Activated CD4-positive, alpha-beta memory T cell treated with anti-CD3 and anti-CD28 coated beads, Interleukin-2, amount 10 ng/mL, durations not matched to agents 7 days and 5 days (primary cell): ENCODE measurements at regions not wholly inside any gene's neighbourhood (a gene's known extent, or its start where the extent isn't known, plus 50 kb on each side); places are given as distances from the start of the nearest gene placed in this dataset.

Source experiments
- CTCF ChIA-PET: fragments of 350-600 bp; sonication (Branson Sonifier 250); formaldehyde crosslinking; loops from one replicate; lab custom pipeline; 2021; ENCODE audit warnings: antibody characterized with exemption, inconsistent platforms; lab: Charles Lee
- POLR2A ChIA-PET: fragments of 350-600 bp; sonication (Branson Sonifier 250); formaldehyde crosslinking; loops from one replicate; lab custom pipeline; 2021; ENCODE audit warnings: antibody characterized with exemption; lab: Charles Lee
- DNase-seq: peaks from one replicate; pipeline ENCODE4 v3.0.0-alpha.2; 2020
- H3K27ac Mint-ChIP-seq: one replicate; pipeline ENCODE4 v1.8.0; 2021; ENCODE audit warnings: mild to moderate bottlenecking, mixed read lengths
- H3K27me3 Mint-ChIP-seq: one replicate; pipeline ENCODE4 v1.8.0; 2021; ENCODE audit warnings: mixed read lengths
- H3K36me3 Mint-ChIP-seq: one replicate; pipeline ENCODE4 v1.8.0; 2021; ENCODE audit warnings: low read depth, mixed read lengths
- H3K4me1 Mint-ChIP-seq: one replicate; pipeline ENCODE4 v1.8.0; 2021; ENCODE audit warnings: mixed read lengths
- H3K4me3 Mint-ChIP-seq: one replicate; pipeline ENCODE4 v1.8.0; 2021; ENCODE audit warnings: mild to moderate bottlenecking, mixed read lengths
- H3K9me3 Mint-ChIP-seq: one replicate; pipeline ENCODE4 v1.8.0; 2021; ENCODE audit warnings: mixed read lengths

GRCh38 chr2:57549642-57550102 is 496.9 kb upstream of the VRK2 start:
- Mint-ChIP-seq H3K27me3 (no peaks in the 10 kb centered on the region), H3K27ac (no peak overlapping the region), H3K4me3 (no peak overlapping the region), H3K36me3 (no peaks in the 10 kb centered on the region), H3K9me3 (peaks cover 10% of the 10 kb centered on the region), H3K4me1 (no peaks in the 10 kb centered on the region)
- DNase-seq, result no peak
- CTCF ChIA-PET, result no interaction called here
- POLR2A ChIA-PET, result no interaction called here

GRCh38 chr2:57550912-57551311 is 495.7 kb upstream of the VRK2 start:
- H3K36me3 Mint-ChIP-seq, result no peaks in the 10 kb centered on the region
- H3K27me3 Mint-ChIP-seq, result no peaks in the 10 kb centered on the region
- H3K4me3 Mint-ChIP-seq, result no peak overlapping the region
- POLR2A ChIA-PET, result no interaction called here
- H3K27ac Mint-ChIP-seq, result no peak overlapping the region
- DNase-seq, result no peak
- no peaks in the 10 kb centered on the region for H3K4me1 Mint-ChIP-seq
- H3K9me3 Mint-ChIP-seq, result peaks cover 7% of the 10 kb centered on the region
- CTCF ChIA-PET, result no interaction called here

GRCh38 chr2:57552885-57553284 is 493.7 kb upstream of the VRK2 start:
- no peak overlapping the region for H3K27ac Mint-ChIP-seq
- H3K4me1 Mint-ChIP-seq, result no peaks in the 10 kb centered on the region
- no peak for DNase-seq
- no peaks in the 10 kb centered on the region for H3K27me3 Mint-ChIP-seq
- H3K36me3 Mint-ChIP-seq, result no peaks in the 10 kb centered on the region
- POLR2A ChIA-PET, result no interaction called here
- CTCF ChIA-PET, result no interaction called here
- peaks cover 3% of the 10 kb centered on the region for H3K9me3 Mint-ChIP-seq
- H3K4me3 Mint-ChIP-seq, result no peak overlapping the region

- Mint-ChIP-seq H3K27ac (no peak overlapping the region), H3K36me3 (no peaks in the 10 kb centered on the region), H3K4me3 (no peak overlapping the region), H3K27me3 (no peaks in the 10 kb centered on the region), H3K4me1 (no peaks in the 10 kb centered on the region), H3K9me3 (peaks cover 5% of the 10 kb centered on the region)
- ChIA-PET CTCF (no interaction called here), POLR2A (no interaction called here)
- DNase-seq, result no peak
These were observed 492.3 kb upstream of the VRK2 start for GRCh38 chr2:57554348-57554747.

- POLR2A ChIA-PET, result no interaction called here
- CTCF ChIA-PET, result no interaction called here
- no peak overlapping the region for H3K4me3 Mint-ChIP-seq
- H3K9me3 Mint-ChIP-seq, result peaks cover 2% of the 10 kb centered on the region
- DNase-seq, result no peak
- no peaks in the 10 kb centered on the region for H3K27me3 Mint-ChIP-seq
- H3K36me3 Mint-ChIP-seq, result no peaks in the 10 kb centered on the region
- H3K27ac Mint-ChIP-seq, result no peak overlapping the region
- H3K4me1 Mint-ChIP-seq, result no peaks in the 10 kb centered on the region
These were observed 488.3 kb upstream of the VRK2 start for GRCh38 chr2:57558312-57558711.

- Mint-ChIP-seq H3K27ac (no peak overlapping the region), H3K36me3 (no peaks in the 10 kb centered on the region), H3K4me3 (no peak overlapping the region), H3K4me1 (no peaks in the 10 kb centered on the region), H3K27me3 (no peaks in the 10 kb centered on the region), H3K9me3 (peaks cover 2% of the 10 kb centered on the region)
- ChIA-PET CTCF (no interaction called here), POLR2A (no interaction called here)
- no peak for DNase-seq
These were observed 484.1 kb upstream of the VRK2 start for GRCh38 chr2:57562495-57562894.

- Mint-ChIP-seq H3K36me3 (no peaks in the 10 kb centered on the region), H3K9me3 (peaks cover 2% of the 10 kb centered on the region), H3K4me3 (no peak overlapping the region), H3K27me3 (no peaks in the 10 kb centered on the region), H3K4me1 (no peaks in the 10 kb centered on the region), H3K27ac (no peak overlapping the region)
- ChIA-PET POLR2A (no interaction called here), CTCF (no interaction called here)
- DNase-seq, result no peak
These were observed 483.6 kb upstream of the VRK2 start for GRCh38 chr2:57563015-57563414.

GRCh38 chr2:57567245-57567644 is 479.4 kb upstream of the VRK2 start:
- POLR2A ChIA-PET, result no interaction called here
- no peaks in the 10 kb centered on the region for H3K36me3 Mint-ChIP-seq
- no peak for DNase-seq
- H3K27ac Mint-ChIP-seq, result no peak overlapping the region
- CTCF ChIA-PET, result no interaction called here
- no peak overlapping the region for H3K4me3 Mint-ChIP-seq
- H3K27me3 Mint-ChIP-seq, result no peaks in the 10 kb centered on the region
- peaks cover 5% of the 10 kb centered on the region for H3K9me3 Mint-ChIP-seq
- H3K4me1 Mint-ChIP-seq, result no peaks in the 10 kb centered on the region

- Mint-ChIP-seq H3K36me3 (no peaks in the 10 kb centered on the region), H3K4me3 (no peak overlapping the region), H3K4me1 (no peaks in the 10 kb centered on the region), H3K27ac (no peak overlapping the region), H3K27me3 (no peaks in the 10 kb centered on the region), H3K9me3 (peaks cover 10% of the 10 kb centered on the region)
- POLR2A ChIA-PET, result no interaction called here
- no peak for DNase-seq
- CTCF ChIA-PET, result no interaction called here
These were observed 477.2 kb upstream of the VRK2 start for GRCh38 chr2:57569396-57569795.

- H3K4me1 Mint-ChIP-seq, result no peaks in the 10 kb centered on the region
- ChIA-PET POLR2A (no interaction called here), CTCF (no interaction called here)
- DNase-seq, result no peak
- no peaks in the 10 kb centered on the region for H3K36me3 Mint-ChIP-seq
- no peaks in the 10 kb centered on the region for H3K27me3 Mint-ChIP-seq
- H3K9me3 Mint-ChIP-seq, result peaks cover 10% of the 10 kb centered on the region
- H3K27ac Mint-ChIP-seq, result no peak overlapping the region
- no peak overlapping the region for H3K4me3 Mint-ChIP-seq
These were observed 475.6 kb upstream of the VRK2 start for GRCh38 chr2:57570961-57571360.

- no peaks in the 10 kb centered on the region for H3K27me3 Mint-ChIP-seq
- CTCF ChIA-PET, result no interaction called here
- H3K4me3 Mint-ChIP-seq, result no peak overlapping the region
- H3K9me3 Mint-ChIP-seq, result peaks cover 10% of the 10 kb centered on the region
- H3K27ac Mint-ChIP-seq, result no peak overlapping the region
- H3K36me3 Mint-ChIP-seq, result no peaks in the 10 kb centered on the region
- no peak for DNase-seq
- POLR2A ChIA-PET, result no interaction called here
- no peaks in the 10 kb centered on the region for H3K4me1 Mint-ChIP-seq
These were observed 470.8 kb upstream of the VRK2 start for GRCh38 chr2:57575700-57576268.

- no peak overlapping the region for H3K27ac Mint-ChIP-seq
- no peak for DNase-seq
- no peaks in the 10 kb centered on the region for H3K27me3 Mint-ChIP-seq
- H3K9me3 Mint-ChIP-seq, result peaks cover 5% of the 10 kb centered on the region
- no peak overlapping the region for H3K4me3 Mint-ChIP-seq
- ChIA-PET POLR2A (no interaction called here), CTCF (interaction anchor here (0.7 kb wide), 1 partner anchor 954 kb away, joined by 3 read pairs; no protein-coding TSS in a partner anchor)
- H3K36me3 Mint-ChIP-seq, result no peaks in the 10 kb centered on the region
- H3K4me1 Mint-ChIP-seq, result no peaks in the 10 kb centered on the region
These were observed 469.6 kb upstream of the VRK2 start for GRCh38 chr2:57576983-57577382.

GRCh38 chr2:57597940-57598339 is 448.7 kb upstream of the VRK2 start:
- Mint-ChIP-seq H3K36me3 (no peaks in the 10 kb centered on the region), H3K27ac (no peak overlapping the region), H3K4me1 (no peaks in the 10 kb centered on the region), H3K4me3 (no peak overlapping the region), H3K27me3 (no peaks in the 10 kb centered on the region), H3K9me3 (peaks cover 8% of the 10 kb centered on the region)
- CTCF ChIA-PET, result no interaction called here
- DNase-seq, result no peak
- POLR2A ChIA-PET, result no interaction called here

GRCh38 chr2:57598551-57598950 is 448.1 kb upstream of the VRK2 start:
- DNase-seq, result no peak
- H3K9me3 Mint-ChIP-seq, result peaks cover 8% of the 10 kb centered on the region
- H3K27me3 Mint-ChIP-seq, result no peaks in the 10 kb centered on the region
- no peaks in the 10 kb centered on the region for H3K36me3 Mint-ChIP-seq
- H3K27ac Mint-ChIP-seq, result no peak overlapping the region
- POLR2A ChIA-PET, result no interaction called here
- CTCF ChIA-PET, result no interaction called here
- no peaks in the 10 kb centered on the region for H3K4me1 Mint-ChIP-seq
- no peak overlapping the region for H3K4me3 Mint-ChIP-seq
